Activated naive CD4-positive, alpha-beta T cell treated with anti-CD3 and anti-CD28 coated beads, Interleukin-2, amount 10 ng/mL, durations not matched to agents 7 days and 5 days (primary cell): ENCODE measurements at regions not wholly inside any gene's neighbourhood (a gene's known extent, or its start where the extent isn't known, plus 50 kb on each side); places are given as distances from the start of the nearest gene placed in this dataset.
"Not testable (repeated sequence)": the region's sequence is repeated elsewhere in the genome, so short reads cannot be mapped to it uniquely, and the experiment has no call there.

Experiments used
- CTCF ChIA-PET: fragments of 350-600 bp; sonication (Branson Sonifier 250); formaldehyde crosslinking; loops from one replicate; lab custom pipeline; 2021; ENCODE audit warnings: antibody characterized with exemption; lab: Charles Lee
- DNase-seq: peaks from one replicate; pipeline ENCODE4 v3.0.0-alpha.2; 2020
- H3K27ac Mint-ChIP-seq: one replicate; pipeline ENCODE4 v1.8.0; 2021; ENCODE audit warnings: mild to moderate bottlenecking, moderate library complexity, mixed read lengths
- H3K27me3 Mint-ChIP-seq: one replicate; pipeline ENCODE4 v1.8.0; 2021; ENCODE audit warnings: mild to moderate bottlenecking, mixed read lengths
- H3K36me3 Mint-ChIP-seq: one replicate; pipeline ENCODE4 v1.8.0; 2021; ENCODE audit warnings: mixed read lengths
- H3K4me1 Mint-ChIP-seq: one replicate; pipeline ENCODE4 v1.8.0; 2021; ENCODE audit warnings: mixed read lengths
- H3K4me3 Mint-ChIP-seq: one replicate; pipeline ENCODE4 v1.8.0; 2021; ENCODE audit warnings: mild to moderate bottlenecking, moderate library complexity, mixed read lengths
- H3K9me3 Mint-ChIP-seq: one replicate; pipeline ENCODE4 v1.8.0; 2021; ENCODE audit warnings: mixed read lengths

- H3K27ac Mint-ChIP-seq = no peak overlapping the region
- H3K4me3 Mint-ChIP-seq = no peak overlapping the region
- H3K4me1 Mint-ChIP-seq = no peaks in the 10 kb centered on the region
- H3K9me3 Mint-ChIP-seq = peaks cover 4% of the 10 kb centered on the region
- H3K36me3 Mint-ChIP-seq = no peaks in the 10 kb centered on the region
- CTCF ChIA-PET = no interaction called here
- no peak for DNase-seq
- no peaks in the 10 kb centered on the region for H3K27me3 Mint-ChIP-seq
Measured at GRCh38 chr1:217981430-217981829, 303.7 kb upstream of the RRP15 start.

GRCh38 chr1:217982331-217983050 is 302.6 kb upstream of the RRP15 start:
- CTCF ChIA-PET = no interaction called here
- Mint-ChIP-seq H3K27ac (no peak overlapping the region), H3K9me3 (peaks cover 2% of the 10 kb centered on the region), H3K27me3 (no peaks in the 10 kb centered on the region), H3K4me3 (no peak overlapping the region), H3K4me1 (no peaks in the 10 kb centered on the region), H3K36me3 (no peaks in the 10 kb centered on the region)
- no peak for DNase-seq

DNA sequence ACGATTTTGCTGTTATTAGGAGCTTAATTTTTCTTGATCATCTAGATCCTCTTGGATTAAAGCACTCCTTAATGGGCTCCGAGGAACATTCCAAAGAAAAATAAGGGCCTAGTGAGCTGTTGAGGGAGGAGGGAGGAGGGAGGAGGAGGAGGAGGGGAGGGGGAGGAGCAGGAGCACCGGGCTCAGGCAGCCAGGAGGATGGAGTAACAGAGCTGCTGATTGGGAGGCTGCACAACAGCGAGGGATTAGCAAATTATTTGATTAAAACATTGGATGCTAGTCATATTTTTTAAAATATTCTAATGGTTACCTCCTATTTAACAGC is 302.1 kb upstream of the RRP15 start:
- Mint-ChIP-seq H3K27ac (no peak overlapping the region), H3K4me1 (no peaks in the 10 kb centered on the region)

DNA sequence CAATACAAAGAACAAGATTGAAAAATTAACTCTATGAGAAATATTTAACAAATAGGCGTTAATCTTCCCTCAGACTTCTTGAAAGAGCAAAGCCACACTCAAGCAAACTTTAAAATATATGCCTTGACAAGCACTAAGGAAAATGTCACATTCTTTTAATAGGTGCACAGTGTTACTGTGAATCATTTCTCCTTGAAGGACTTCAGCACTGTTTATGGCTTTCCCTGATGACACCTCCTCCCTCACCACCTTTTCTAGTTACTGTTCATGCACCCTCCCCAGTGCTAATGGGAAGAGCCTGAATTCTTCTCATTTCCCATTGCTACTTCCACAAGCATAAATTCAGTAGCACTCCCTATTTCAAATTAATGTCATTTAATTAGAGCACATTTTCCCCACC is 299.5 kb upstream of the RRP15 start:
- DNase-seq = no peak
- CTCF ChIA-PET = no interaction called here
- Mint-ChIP-seq H3K4me3 (no peak overlapping the region), H3K27ac (no peak overlapping the region), H3K4me1 (no peaks in the 10 kb centered on the region), H3K9me3 (no peaks in the 10 kb centered on the region), H3K27me3 (no peaks in the 10 kb centered on the region), H3K36me3 (no peaks in the 10 kb centered on the region)

More for the DNA sequence above, 302.1 kb upstream of the RRP15 start:
- H3K36me3 Mint-ChIP-seq = no peaks in the 10 kb centered on the region
- CTCF ChIA-PET = no interaction called here
- peaks cover 2% of the 10 kb centered on the region for H3K9me3 Mint-ChIP-seq
- no peak for DNase-seq
- no peaks in the 10 kb centered on the region for H3K27me3 Mint-ChIP-seq
- no peak overlapping the region for H3K4me3 Mint-ChIP-seq

DNA sequence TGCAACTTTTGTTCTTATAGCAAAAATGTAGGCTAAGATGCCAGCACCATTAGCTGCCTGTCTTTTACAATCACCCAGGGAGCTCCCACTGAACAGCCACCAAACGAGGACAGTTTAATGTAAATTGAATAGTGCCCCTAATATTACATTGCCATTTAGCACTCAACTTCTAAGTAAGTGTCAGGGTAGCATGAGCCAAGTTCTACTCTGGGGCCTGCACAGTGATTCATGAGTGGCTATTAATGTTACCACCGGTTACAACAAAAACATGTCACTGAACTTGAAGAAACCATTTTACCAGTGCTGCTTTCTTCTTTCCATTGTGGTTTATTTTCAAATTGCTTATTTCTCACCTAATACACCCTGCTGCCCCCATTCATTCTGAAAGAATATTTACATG is 295.6 kb upstream of the RRP15 start:
- no peak for DNase-seq
- H3K27ac Mint-ChIP-seq = no peak overlapping the region
- no peaks in the 10 kb centered on the region for H3K4me1 Mint-ChIP-seq
- no peak overlapping the region for H3K4me3 Mint-ChIP-seq
- CTCF ChIA-PET = no interaction called here
- no peaks in the 10 kb centered on the region for H3K9me3 Mint-ChIP-seq
- no peaks in the 10 kb centered on the region for H3K36me3 Mint-ChIP-seq
- no peaks in the 10 kb centered on the region for H3K27me3 Mint-ChIP-seq

DNA sequence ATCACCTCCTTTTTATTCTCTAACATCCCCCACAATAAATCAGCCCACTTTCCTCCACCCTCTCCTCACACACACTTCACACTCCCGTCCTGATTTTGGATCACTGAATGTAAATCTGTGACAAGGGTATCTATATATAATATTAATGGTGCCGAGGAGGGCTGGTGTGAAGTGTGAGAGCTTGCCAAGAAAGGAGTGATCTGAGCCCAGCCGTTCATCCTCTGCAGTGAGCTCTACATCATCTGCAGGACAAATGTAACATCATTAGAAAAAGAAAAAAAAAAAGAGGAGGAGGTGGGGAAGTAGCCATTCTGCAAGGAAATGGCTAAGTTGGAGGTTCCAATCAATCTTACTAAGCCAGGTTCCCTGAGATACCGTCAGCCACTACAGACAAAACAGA is 291.7 kb upstream of the RRP15 start:
- no peaks in the 10 kb centered on the region for H3K36me3 Mint-ChIP-seq
- H3K9me3 Mint-ChIP-seq = peaks cover 3% of the 10 kb centered on the region
- H3K27me3 Mint-ChIP-seq = no peaks in the 10 kb centered on the region
- no peaks in the 10 kb centered on the region for H3K4me1 Mint-ChIP-seq
- DNase-seq = no peak
- CTCF ChIA-PET = no interaction called here
- no peak overlapping the region for H3K4me3 Mint-ChIP-seq
- no peak overlapping the region for H3K27ac Mint-ChIP-seq

DNA sequence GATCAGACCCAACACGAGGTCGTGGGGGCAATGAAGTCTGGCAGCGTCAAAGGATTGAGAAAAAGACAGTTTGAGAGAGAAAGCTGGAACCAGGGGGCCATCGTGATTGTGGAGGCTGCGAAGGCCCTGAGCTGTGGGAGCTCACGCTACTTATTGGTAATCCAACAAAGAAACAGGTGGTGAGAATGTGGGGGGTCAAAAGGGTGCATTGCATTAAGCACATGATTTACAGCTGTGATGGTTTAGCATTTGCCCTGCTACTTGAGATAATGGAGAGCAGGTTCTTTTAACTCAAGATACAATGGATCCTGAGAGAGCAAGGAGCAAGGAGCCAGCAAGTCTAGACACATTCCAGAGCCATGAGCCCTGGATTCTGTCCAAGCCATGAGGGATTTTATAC is 276.8 kb upstream of the RRP15 start:
- not testable (repeated sequence) for DNase-seq, H3K36me3 Mint-ChIP-seq, H3K27ac Mint-ChIP-seq, H3K4me1 Mint-ChIP-seq, H3K4me3 Mint-ChIP-seq, H3K27me3 Mint-ChIP-seq, H3K9me3 Mint-ChIP-seq
- CTCF ChIA-PET = interaction anchor here (2.4 kb wide), 1 partner anchor 8 kb away, joined by 8 read pairs; no protein-coding TSS in a partner anchor

GRCh38 chr1:218015106-218015505 is 270.0 kb upstream of the RRP15 start:
- H3K27ac Mint-ChIP-seq, H3K4me1 Mint-ChIP-seq, H3K9me3 Mint-ChIP-seq, H3K36me3 Mint-ChIP-seq, DNase-seq, H3K27me3 Mint-ChIP-seq, CTCF ChIA-PET, H3K4me3 Mint-ChIP-seq: not testable (repeated sequence)

- Mint-ChIP-seq H3K4me3 (no peak overlapping the region), H3K36me3 (no peaks in the 10 kb centered on the region), H3K27ac (no peak overlapping the region), H3K27me3 (no peaks in the 10 kb centered on the region), H3K4me1 (no peaks in the 10 kb centered on the region), H3K9me3 (peaks cover 10% of the 10 kb centered on the region)
- DNase-seq = no peak
- CTCF ChIA-PET = no interaction called here
Measured at GRCh38 chr1:218024211-218024720, 260.8 kb upstream of the RRP15 start.

- Mint-ChIP-seq H3K27ac (no peak overlapping the region), H3K36me3 (no peaks in the 10 kb centered on the region), H3K4me3 (no peak overlapping the region), H3K27me3 (no peaks in the 10 kb centered on the region), H3K9me3 (peaks cover 10% of the 10 kb centered on the region), H3K4me1 (no peaks in the 10 kb centered on the region)
- CTCF ChIA-PET = no interaction called here
- DNase-seq = no peak
Measured at GRCh38 chr1:218025454-218025853, 259.6 kb upstream of the RRP15 start.

- no peaks in the 10 kb centered on the region for H3K27me3 Mint-ChIP-seq
- H3K36me3 Mint-ChIP-seq = no peaks in the 10 kb centered on the region
- no peaks in the 10 kb centered on the region for H3K4me1 Mint-ChIP-seq
- DNase-seq = no peak
- peaks cover 10% of the 10 kb centered on the region for H3K9me3 Mint-ChIP-seq
- no peak overlapping the region for H3K4me3 Mint-ChIP-seq
- no peak overlapping the region for H3K27ac Mint-ChIP-seq
- CTCF ChIA-PET = no interaction called here
Measured at GRCh38 chr1:218027152-218027551, 257.9 kb upstream of the RRP15 start.

DNA sequence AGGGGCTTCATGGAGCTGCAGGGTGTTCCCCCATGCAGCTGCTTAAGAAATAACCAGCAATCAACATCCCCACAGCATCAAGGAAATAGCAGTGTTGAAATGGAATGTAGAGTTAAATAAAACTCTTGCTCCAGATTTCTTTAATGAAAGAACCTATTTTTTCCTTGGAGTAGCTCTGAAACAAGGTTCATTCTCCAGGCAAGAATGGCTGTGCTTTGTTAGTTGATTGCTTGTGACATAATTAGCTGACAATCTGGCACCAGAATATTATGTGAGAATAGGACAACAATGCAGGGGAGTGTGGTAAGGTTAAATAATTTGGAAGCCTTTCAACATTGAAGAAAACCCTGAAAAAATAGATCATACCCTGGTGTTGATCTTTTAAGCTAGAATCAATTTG is 254.2 kb upstream of the RRP15 start:
- no peaks in the 10 kb centered on the region for H3K36me3 Mint-ChIP-seq
- H3K27ac Mint-ChIP-seq = no peak overlapping the region
- DNase-seq = no peak
- H3K27me3 Mint-ChIP-seq = no peaks in the 10 kb centered on the region
- H3K4me1 Mint-ChIP-seq = no peaks in the 10 kb centered on the region
- H3K9me3 Mint-ChIP-seq = no peaks in the 10 kb centered on the region
- CTCF ChIA-PET = no interaction called here
- H3K4me3 Mint-ChIP-seq = no peak overlapping the region

- Mint-ChIP-seq H3K4me1 (no peaks in the 10 kb centered on the region), H3K27me3 (no peaks in the 10 kb centered on the region), H3K9me3 (no peaks in the 10 kb centered on the region), H3K27ac (no peak overlapping the region), H3K4me3 (no peak overlapping the region), H3K36me3 (no peaks in the 10 kb centered on the region)
- DNase-seq = no peak
- CTCF ChIA-PET = no interaction called here
Measured at GRCh38 chr1:218031901-218032300, 253.2 kb upstream of the RRP15 start.

DNA sequence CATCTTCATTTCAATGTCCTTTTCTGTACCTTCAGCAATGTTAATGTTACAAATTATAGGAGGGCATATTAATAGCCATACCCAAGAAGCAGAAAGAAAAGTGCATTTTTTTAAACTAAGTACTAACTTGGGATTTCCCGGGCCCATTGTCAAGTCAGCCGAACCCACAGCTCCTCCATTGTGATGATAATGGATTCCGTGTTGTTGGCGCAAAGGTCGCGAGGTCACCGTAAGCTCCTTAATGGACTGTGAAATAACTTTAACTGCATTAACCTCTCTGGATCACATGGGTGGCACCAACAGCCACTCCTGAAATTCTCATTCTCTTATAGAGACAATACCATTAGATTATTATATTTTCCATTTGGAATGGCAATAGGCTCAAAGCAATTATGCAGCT is 250.6 kb upstream of the RRP15 start:
- Mint-ChIP-seq H3K4me3 (no peak overlapping the region), H3K36me3 (no peaks in the 10 kb centered on the region), H3K27me3 (no peaks in the 10 kb centered on the region), H3K4me1 (no peaks in the 10 kb centered on the region), H3K9me3 (peaks cover 1% of the 10 kb centered on the region), H3K27ac (no peak overlapping the region)
- no peak for DNase-seq
- CTCF ChIA-PET = no interaction called here

GRCh38 chr1:218048828-218049420 is 236.2 kb upstream of the RRP15 start:
- CTCF ChIA-PET = no interaction called here
- Mint-ChIP-seq H3K9me3 (no peaks in the 10 kb centered on the region), H3K4me3 (no peak overlapping the region), H3K36me3 (no peaks in the 10 kb centered on the region), H3K27ac (no peak overlapping the region), H3K27me3 (no peaks in the 10 kb centered on the region), H3K4me1 (no peaks in the 10 kb centered on the region)
- no peak for DNase-seq
